ENCODE measurements at regions not wholly inside any gene's neighbourhood (a gene's known extent, or its start where the extent isn't known, plus 50 kb on each side); places are given as distances from the start of the nearest gene placed in this dataset.

DNA sequence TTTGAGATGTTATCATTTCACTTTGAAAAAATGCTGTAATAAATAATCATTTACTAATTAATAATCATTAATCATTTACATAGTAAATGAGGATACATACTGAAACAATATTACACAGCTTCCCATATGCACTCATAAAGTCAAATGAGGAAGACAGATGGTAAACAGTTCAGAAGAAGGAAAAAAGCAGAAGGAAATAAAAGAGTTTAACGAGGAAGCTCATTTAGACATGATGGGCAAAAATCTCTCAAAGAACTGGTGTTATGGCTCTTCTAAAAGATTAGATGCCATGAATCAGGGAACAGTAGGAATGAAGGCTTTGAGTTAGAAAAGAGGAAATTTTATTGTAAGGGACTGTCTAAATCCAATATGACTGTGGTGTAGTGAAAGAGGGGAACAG lies 347.6 kb downstream of the PTPRC start:
- Histone ChIP-seq H3K4me1 (ENCODE audit: control insufficient read depth, insufficient read depth, low read length) (no peaks in the 10 kb centered on the region), H3K36me3 (ENCODE audit: control insufficient read depth, insufficient read depth, low read length) (no peaks in the 10 kb centered on the region), H3K4me3 (ENCODE audit: low read length) (no peak overlapping the region), H3K9me3 (ENCODE audit: control insufficient read depth, low read length) (no peaks in the 10 kb centered on the region), H3K27me3 (ENCODE audit: control insufficient read depth, insufficient read depth, low read length, poor library complexity, severe bottlenecking) (no peaks in the 10 kb centered on the region), H3K27ac (ENCODE audit: low read depth, low read length) (no peak overlapping the region), H3K9ac (ENCODE audit: extremely low read depth, low read length, poor library complexity, severe bottlenecking) (no peak overlapping the region)
- TF ChIP-seq, protein P1, sequence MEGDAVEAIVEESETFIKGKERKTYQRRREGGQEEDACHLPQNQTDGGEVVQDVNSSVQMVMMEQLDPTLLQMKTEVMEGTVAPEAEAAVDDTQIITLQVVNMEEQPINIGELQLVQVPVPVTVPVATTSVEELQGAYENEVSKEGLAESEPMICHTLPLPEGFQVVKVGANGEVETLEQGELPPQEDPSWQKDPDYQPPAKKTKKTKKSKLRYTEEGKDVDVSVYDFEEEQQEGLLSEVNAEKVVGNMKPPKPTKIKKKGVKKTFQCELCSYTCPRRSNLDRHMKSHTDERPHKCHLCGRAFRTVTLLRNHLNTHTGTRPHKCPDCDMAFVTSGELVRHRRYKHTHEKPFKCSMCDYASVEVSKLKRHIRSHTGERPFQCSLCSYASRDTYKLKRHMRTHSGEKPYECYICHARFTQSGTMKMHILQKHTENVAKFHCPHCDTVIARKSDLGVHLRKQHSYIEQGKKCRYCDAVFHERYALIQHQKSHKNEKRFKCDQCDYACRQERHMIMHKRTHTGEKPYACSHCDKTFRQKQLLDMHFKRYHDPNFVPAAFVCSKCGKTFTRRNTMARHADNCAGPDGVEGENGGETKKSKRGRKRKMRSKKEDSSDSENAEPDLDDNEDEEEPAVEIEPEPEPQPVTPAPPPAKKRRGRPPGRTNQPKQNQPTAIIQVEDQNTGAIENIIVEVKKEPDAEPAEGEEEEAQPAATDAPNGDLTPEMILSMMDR (conservative IDR thresholded peaks at IDR 0.05) = no peak
- Mint-ChIP-seq H3K4me1 (no peaks in the 10 kb centered on the region), H3K36me3 (ENCODE audit: low read depth) (no peaks in the 10 kb centered on the region), H3K27ac (no peak overlapping the region), H3K27me3 (ENCODE audit: insufficient read depth) (no peaks in the 10 kb centered on the region), H3K9me3 (no peaks in the 10 kb centered on the region), H3K4me3 (no peak overlapping the region)
- 90 to 93% methylated on average over 1 of the region's 1 CpG for WGBS, 2 experiments (ENCODE audit: insufficient coverage in 1 of 2, insufficient read length in 1 of 2)
- DNase-seq = no peak

DNA sequence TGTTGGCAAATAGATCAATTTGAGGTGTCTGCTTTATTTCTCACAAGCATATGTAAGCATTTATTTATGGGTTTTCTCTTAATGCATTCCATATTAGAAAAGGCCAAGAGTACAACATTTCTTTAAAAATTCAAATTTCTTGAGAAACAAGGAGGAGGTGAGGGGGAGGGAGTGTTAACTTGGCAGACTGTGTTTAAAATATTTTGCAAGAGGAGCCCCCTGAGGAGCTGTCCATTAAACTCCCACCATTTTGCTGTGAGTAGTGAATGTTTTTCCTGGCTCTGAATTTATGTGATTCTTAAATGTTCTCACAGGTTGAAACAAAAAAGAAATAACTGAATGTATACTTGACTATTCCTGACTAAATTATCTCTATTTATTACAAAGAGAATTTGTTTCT lies 363.8 kb downstream of the PTPRC start:
- Histone ChIP-seq H3K9me3 (ENCODE audit: control insufficient read depth, low read length) (no peaks in the 10 kb centered on the region), H3K4me3 (ENCODE audit: low read length) (no peak overlapping the region), H3K27ac (ENCODE audit: low read depth, low read length) (peak overlapping the region; percentile 16), H3K27me3 (ENCODE audit: control insufficient read depth, insufficient read depth, low read length, poor library complexity, severe bottlenecking) (no peaks in the 10 kb centered on the region), H3K36me3 (ENCODE audit: control insufficient read depth, insufficient read depth, low read length) (no peaks in the 10 kb centered on the region), H3K9ac (ENCODE audit: extremely low read depth, low read length, poor library complexity, severe bottlenecking) (no peak overlapping the region), H3K4me1 (ENCODE audit: control insufficient read depth, insufficient read depth, low read length) (no peaks in the 10 kb centered on the region)
- TF ChIP-seq, protein P1 (conservative IDR thresholded peaks at IDR 0.05) = no peak
- no peaks in the 10 kb centered on the region for H3K9me3 Mint-ChIP-seq
- no peaks in the 10 kb centered on the region for H3K27me3 Mint-ChIP-seq (ENCODE audit: insufficient read depth)
- H3K4me3 Mint-ChIP-seq = no peak overlapping the region
- DNase-seq = no peak
- H3K4me1 Mint-ChIP-seq = no peaks in the 10 kb centered on the region
- no peaks in the 10 kb centered on the region for H3K36me3 Mint-ChIP-seq (ENCODE audit: low read depth)
- no peak overlapping the region for H3K27ac Mint-ChIP-seq

DNA sequence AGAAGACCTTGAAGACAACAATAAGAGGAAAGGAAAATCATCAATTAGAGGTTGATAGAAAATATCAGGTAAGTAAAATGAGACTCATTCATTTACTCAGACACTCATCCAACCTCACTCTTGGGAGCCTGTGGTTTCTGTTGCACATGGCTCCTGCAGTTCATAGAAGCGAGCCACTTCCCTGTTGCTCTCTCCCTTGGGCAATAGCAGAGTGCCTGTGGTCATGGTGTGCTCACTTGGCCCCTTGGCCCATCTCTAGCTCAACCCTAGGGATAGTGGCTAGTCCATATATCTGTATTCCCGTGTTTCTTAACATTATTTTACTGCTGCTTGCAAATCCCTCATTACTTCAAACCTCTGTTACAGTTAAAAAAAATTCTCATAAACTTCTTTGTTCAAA lies 368.6 kb downstream of the PTPRC start:
- Mint-ChIP-seq H3K4me1 (no peaks in the 10 kb centered on the region), H3K4me3 (no peak overlapping the region), H3K27me3 (ENCODE audit: insufficient read depth) (no peaks in the 10 kb centered on the region), H3K27ac (no peak overlapping the region), H3K36me3 (ENCODE audit: low read depth) (no peaks in the 10 kb centered on the region), H3K9me3 (no peaks in the 10 kb centered on the region)
- Histone ChIP-seq H3K9ac (ENCODE audit: extremely low read depth, low read length, poor library complexity, severe bottlenecking) (no peak overlapping the region), H3K4me3 (ENCODE audit: low read length) (no peak overlapping the region), H3K27me3 (ENCODE audit: control insufficient read depth, insufficient read depth, low read length, poor library complexity, severe bottlenecking) (no peaks in the 10 kb centered on the region), H3K27ac (ENCODE audit: low read depth, low read length) (no peak overlapping the region), H3K4me1 (ENCODE audit: control insufficient read depth, insufficient read depth, low read length) (no peaks in the 10 kb centered on the region), H3K9me3 (ENCODE audit: control insufficient read depth, low read length) (no peaks in the 10 kb centered on the region), H3K36me3 (ENCODE audit: control insufficient read depth, insufficient read depth, low read length) (no peaks in the 10 kb centered on the region)
- TF ChIP-seq, protein P1 (conservative IDR thresholded peaks at IDR 0.05) = no peak
- WGBS, 2 experiments (ENCODE audit: insufficient coverage in 1 of 2, insufficient read length in 1 of 2) = 91 to 92% methylated on average over 2 of the region's 2 CpGs
- DNase-seq = no peak

All from endodermal cell (in vitro differentiated cells).